Ascending aorta (tissue), 2 donors: ENCODE measurements at regions not wholly inside any gene's neighbourhood (a gene's known extent, or its start where the extent isn't known, plus 50 kb on each side); places are given as distances from the start of the nearest gene placed in this dataset.

ENCODE experiments used
- DNase-seq, 2 donors: peaks; one replicate each; pipeline ENCODE4 v3.0.0-alpha.2; 2019; ENCODE audit warnings: low spot score in 2 of 2
- H3K27ac ChIP-seq, 2 donors: fragments of 200-600 bp; sonication (generic); one replicate each; pipeline ENCODE4 v1.5.1; 2016 to 2017; ENCODE audit warnings: mild to moderate bottlenecking in 1 of 2
- H3K27me3 ChIP-seq: fragments of 200-600 bp; sonication (generic); one replicate; pipeline ENCODE4 v1.5.1; 2017
- H3K36me3 ChIP-seq, 2 donors: fragments of 200-600 bp; sonication (generic); one replicate each; pipeline ENCODE4 v1.5.1; 2016
- H3K4me1 ChIP-seq, 2 donors: fragments of 200-600 bp; sonication (generic); one replicate each; pipeline ENCODE4 v1.5.1; 2016 to 2017; ENCODE audit warnings: mild to moderate bottlenecking in 1 of 2
- H3K4me3 ChIP-seq, 2 donors: fragments of 200-600 bp; sonication (generic); one replicate each; pipeline ENCODE4 v1.5.1; 2016 to 2017; ENCODE audit warnings: mild to moderate bottlenecking in 1 of 2
- H3K9me3 ChIP-seq, 2 donors: fragments of 200-600 bp; sonication (generic); one replicate each; pipeline ENCODE4 v1.5.1; 2016
- intact Hi-C: fragments of 100-400 bp; cut with DNase I; formaldehyde crosslinking; loops from one replicate; pipeline ENCODE4 v1.15.1; 2023
- TF ChIP-seq, protein P1 (sequence below), 3 experiments: fragments of 200-600 bp in 2 of 3; fragments of 450-650 bp in 1 of 3; sonication (generic) in 2 of 3; IDR thresholded peaks; one replicate each; pipeline ENCODE4 v1.5.1; 2016 to 2019; ENCODE audit warnings: antibody characterized with exemption in 3 of 3, mild to moderate bottlenecking in 1 of 3, moderate library complexity in 1 of 3

DNA sequence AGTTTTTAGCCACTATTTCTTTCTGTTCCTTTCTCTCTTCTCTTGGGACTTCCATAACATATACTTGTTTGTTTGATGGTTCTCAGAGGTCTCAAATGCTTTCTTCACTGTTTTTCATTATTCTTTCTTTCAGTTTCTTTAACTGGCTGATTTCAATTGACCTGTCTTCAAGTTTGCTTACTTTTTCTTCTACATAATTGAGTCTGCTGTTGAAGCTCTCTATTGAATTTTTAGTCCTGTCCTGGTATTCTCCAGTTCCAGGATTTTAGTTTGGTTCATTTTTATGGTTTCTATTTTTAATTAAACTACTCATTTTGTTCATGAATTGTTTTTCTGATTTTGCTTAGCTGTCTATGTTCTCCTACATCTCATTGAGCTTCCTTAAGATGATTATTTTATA is 1305.3 kb upstream of the CELF2 start:
- Histone ChIP-seq H3K27me3 (no peaks in the 10 kb centered on the region), H3K27ac (no peak overlapping the region), H3K9me3 (peaks cover 0 to 16% of the 10 kb centered on the region in 2 donors), H3K4me3 (no peak overlapping the region), H3K4me1 (no peaks in the 10 kb centered on the region), H3K36me3 (no peaks in the 10 kb centered on the region)
- TF ChIP-seq, protein P1, sequence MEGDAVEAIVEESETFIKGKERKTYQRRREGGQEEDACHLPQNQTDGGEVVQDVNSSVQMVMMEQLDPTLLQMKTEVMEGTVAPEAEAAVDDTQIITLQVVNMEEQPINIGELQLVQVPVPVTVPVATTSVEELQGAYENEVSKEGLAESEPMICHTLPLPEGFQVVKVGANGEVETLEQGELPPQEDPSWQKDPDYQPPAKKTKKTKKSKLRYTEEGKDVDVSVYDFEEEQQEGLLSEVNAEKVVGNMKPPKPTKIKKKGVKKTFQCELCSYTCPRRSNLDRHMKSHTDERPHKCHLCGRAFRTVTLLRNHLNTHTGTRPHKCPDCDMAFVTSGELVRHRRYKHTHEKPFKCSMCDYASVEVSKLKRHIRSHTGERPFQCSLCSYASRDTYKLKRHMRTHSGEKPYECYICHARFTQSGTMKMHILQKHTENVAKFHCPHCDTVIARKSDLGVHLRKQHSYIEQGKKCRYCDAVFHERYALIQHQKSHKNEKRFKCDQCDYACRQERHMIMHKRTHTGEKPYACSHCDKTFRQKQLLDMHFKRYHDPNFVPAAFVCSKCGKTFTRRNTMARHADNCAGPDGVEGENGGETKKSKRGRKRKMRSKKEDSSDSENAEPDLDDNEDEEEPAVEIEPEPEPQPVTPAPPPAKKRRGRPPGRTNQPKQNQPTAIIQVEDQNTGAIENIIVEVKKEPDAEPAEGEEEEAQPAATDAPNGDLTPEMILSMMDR (IDR thresholded peaks at IDR 0.05), result no peak
- DNase-seq, result no peak
- intact Hi-C loops, result no loop called here

DNA sequence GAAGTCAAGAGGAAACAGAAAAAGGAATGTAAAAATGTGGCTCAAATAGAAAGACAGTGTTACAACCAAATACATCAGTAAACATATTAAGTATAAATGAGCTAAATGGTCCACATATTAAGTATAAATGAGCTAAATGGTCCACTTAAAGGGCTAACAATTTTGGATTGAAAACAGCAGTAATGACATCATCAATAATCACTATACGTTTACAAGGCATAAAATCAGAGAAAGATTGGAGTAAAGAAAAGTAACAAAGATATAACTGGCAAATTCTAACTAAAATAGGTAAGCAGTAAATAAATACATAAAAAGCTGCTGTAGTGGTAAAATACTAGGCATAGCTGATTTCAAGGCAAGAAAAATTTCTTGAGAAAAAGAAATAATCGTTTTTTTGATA is 1298.4 kb upstream of the CELF2 start:
- H3K36me3 ChIP-seq, result no peaks in the 10 kb centered on the region
- no peak overlapping the region for H3K4me3 ChIP-seq
- intact Hi-C loops, result no loop called here
- DNase-seq, result no peak
- no peak overlapping the region for H3K27ac ChIP-seq
- no peaks in the 10 kb centered on the region for H3K4me1 ChIP-seq
- H3K9me3 ChIP-seq, result no peaks in the 10 kb centered on the region
- TF ChIP-seq, protein P1 (IDR thresholded peaks at IDR 0.05), result no peak
- no peaks in the 10 kb centered on the region for H3K27me3 ChIP-seq

DNA sequence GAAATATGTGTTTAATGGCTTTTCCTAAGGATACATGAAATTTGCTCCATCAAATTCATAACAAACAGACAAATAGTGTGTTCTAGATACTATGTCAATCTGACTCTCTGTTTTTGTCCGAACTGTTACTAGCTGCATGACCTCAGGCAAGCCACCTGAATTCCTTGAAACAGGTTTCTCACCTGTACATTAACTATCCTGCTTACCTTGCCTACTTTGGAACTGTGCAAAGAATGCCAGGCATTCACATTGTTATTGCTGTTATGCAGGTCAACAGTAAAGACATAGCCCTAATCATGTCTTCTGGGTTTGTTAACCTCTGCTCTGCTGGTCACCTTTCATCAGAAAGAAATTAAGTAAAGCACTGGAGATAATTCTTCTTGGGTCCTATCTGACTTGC is 1283.9 kb upstream of the CELF2 start:
- no peak overlapping the region for H3K4me3 ChIP-seq
- H3K27ac ChIP-seq, result no peak overlapping the region
- TF ChIP-seq, protein P1 (IDR thresholded peaks at IDR 0.05), result no peak
- intact Hi-C loops, result no loop called here
- no peaks in the 10 kb centered on the region for H3K4me1 ChIP-seq
- no peaks in the 10 kb centered on the region for H3K9me3 ChIP-seq
- H3K27me3 ChIP-seq, result no peaks in the 10 kb centered on the region
- H3K36me3 ChIP-seq, result no peaks in the 10 kb centered on the region
- no peak for DNase-seq

DNA sequence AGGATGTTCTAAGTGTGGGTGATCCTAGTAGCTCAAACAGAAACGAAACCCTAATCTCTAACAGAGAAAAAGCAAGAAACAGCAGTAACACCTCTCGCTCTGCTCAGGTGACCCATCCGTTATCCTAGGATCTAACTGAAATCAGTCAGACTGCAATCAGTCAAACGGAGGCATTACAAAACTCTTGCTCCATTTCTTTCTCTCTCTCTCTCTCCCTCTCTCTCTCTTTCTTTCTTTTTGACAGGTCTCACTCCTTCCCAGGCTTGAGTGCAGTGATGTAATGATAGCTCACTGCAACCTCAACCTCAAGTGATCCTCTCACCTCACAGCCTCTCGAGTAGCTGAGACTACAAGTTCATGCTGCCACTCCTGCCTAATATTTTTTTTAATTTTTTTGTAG is 1283.5 kb upstream of the CELF2 start:
- intact Hi-C loops, result no loop called here
- no peak for DNase-seq
- no peaks in the 10 kb centered on the region for H3K27me3 ChIP-seq
- H3K4me1 ChIP-seq, result no peaks in the 10 kb centered on the region
- H3K27ac ChIP-seq, result no peak overlapping the region
- no peaks in the 10 kb centered on the region for H3K36me3 ChIP-seq
- no peak overlapping the region for H3K4me3 ChIP-seq
- TF ChIP-seq, protein P1 (IDR thresholded peaks at IDR 0.05), result no peak
- H3K9me3 ChIP-seq, result no peaks in the 10 kb centered on the region

DNA sequence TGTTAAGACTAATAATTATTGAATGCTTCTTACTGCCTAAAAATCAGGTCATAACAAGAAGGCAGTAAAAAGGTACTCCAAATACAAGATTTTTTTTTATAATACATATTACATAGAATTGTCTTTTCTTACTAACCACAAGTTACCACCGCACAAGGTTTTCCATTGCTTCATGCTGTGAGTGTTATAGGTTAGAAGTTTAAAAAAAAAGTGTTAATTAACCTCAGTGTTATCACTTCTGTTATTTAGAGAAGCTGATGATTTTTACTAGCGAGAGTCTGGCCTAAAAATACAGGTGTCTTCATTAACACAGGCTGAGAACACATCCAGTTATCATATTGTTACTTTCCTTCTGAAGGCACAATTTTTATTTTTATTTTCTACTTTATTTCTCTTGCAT is 1281.9 kb upstream of the CELF2 start:
- no peaks in the 10 kb centered on the region for H3K27me3 ChIP-seq
- DNase-seq, result no peak
- no peak overlapping the region for H3K4me3 ChIP-seq
- TF ChIP-seq, protein P1 (IDR thresholded peaks at IDR 0.05), result no peak
- H3K27ac ChIP-seq, result no peak overlapping the region
- H3K9me3 ChIP-seq, result no peaks in the 10 kb centered on the region
- intact Hi-C loops, result no loop called here
- H3K4me1 ChIP-seq, result no peaks in the 10 kb centered on the region
- no peaks in the 10 kb centered on the region for H3K36me3 ChIP-seq

DNA sequence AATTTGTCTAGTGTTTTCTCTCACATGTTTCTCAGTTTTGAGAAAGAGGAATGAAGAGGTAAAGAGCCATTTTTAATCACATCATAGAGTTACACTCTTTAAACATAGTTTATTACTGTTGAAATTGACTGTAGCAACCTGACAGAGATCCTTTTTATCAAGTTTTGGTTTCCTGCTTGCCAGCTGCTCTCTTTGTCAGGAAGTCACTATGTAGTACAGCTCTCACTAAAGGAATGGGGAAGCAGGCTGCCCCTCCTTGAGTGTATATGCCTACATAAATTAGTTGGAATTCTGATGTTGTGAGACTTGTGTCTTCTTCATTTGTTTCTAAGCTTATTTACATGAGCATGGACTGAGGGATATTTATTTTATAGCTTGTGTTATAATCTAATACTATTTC is 1274.0 kb upstream of the CELF2 start:
- TF ChIP-seq, protein P1 (IDR thresholded peaks at IDR 0.05), result no peak
- DNase-seq, result no peak
- H3K27ac ChIP-seq, result no peak overlapping the region
- no peaks in the 10 kb centered on the region for H3K4me1 ChIP-seq
- no peaks in the 10 kb centered on the region for H3K36me3 ChIP-seq
- no peaks in the 10 kb centered on the region for H3K9me3 ChIP-seq
- no peaks in the 10 kb centered on the region for H3K27me3 ChIP-seq
- no peak overlapping the region for H3K4me3 ChIP-seq
- intact Hi-C loops, result no loop called here
